Endothelial cell of umbilical vein (primary cell): ENCODE measurements at regions not wholly inside any gene's neighbourhood (a gene's known extent, or its start where the extent isn't known, plus 50 kb on each side); places are given as distances from the start of the nearest gene placed in this dataset.

Experiments
- BruUV-seq: library from RNA; stranded (reverse); fragments of 400-500 nt; replicated peaks from 2 replicates; lab custom pipeline; 2021; lab: Mats Ljungman, UMichigan
- CTCF ChIA-PET: fragments of 300-600, 350-600 bp; sonication (Branson Sonifier 250); formaldehyde crosslinking; loops from one replicate; lab custom pipeline; 2021; ENCODE audit warnings: antibody characterized with exemption, inconsistent platforms; lab: Charles Lee
- POLR2A ChIA-PET: fragments of 300-600, 350-600 bp; sonication (Branson Sonifier 250); formaldehyde crosslinking; loops from one replicate; lab custom pipeline; 2021; ENCODE audit warnings: antibody characterized with exemption, inconsistent platforms; lab: Charles Lee
- DNase-seq: peaks from one replicate; pipeline ENCODE4 v3.0.0-alpha.2; 2011; ENCODE audit warnings: low read depth, low spot score
- FAIRE-seq: peaks from 2 replicates; lab custom pipeline; 2011; peaks lifted over from hg19 to GRCh38; lab: Jason Lieb, UNC
- H2AFZ ChIP-seq: 2 replicates; pipeline ENCODE4 v1.6.0; 2012; ENCODE audit warnings: low read depth, low read length, control low read depth, inconsistent platforms
- H3K27ac ChIP-seq: 2 replicates; pipeline ENCODE4 v1.5.1; 2011; ENCODE audit warnings: low read depth, mild to moderate bottlenecking, control low read depth, low read length, moderate library complexity; ENCODE audit not compliant: insufficient read depth
- H3K27me3 ChIP-seq, 2 experiments: 2 replicates each; pipeline versions ENCODE4 v1.6.0 to v1.6.1; 2011; ENCODE audit warnings: low read length in 2 of 2, mixed read lengths in 1 of 2; ENCODE audit not compliant: control insufficient read depth in 2 of 2, insufficient read depth in 2 of 2
- H3K36me3 ChIP-seq, 2 experiments: 2 replicates in 1 of 2; 3 replicates in 1 of 2; pipeline ENCODE4 v1.5.1; 2011; ENCODE audit warnings: low read length in 2 of 2, mild to moderate bottlenecking in 1 of 2, moderate library complexity in 1 of 2; ENCODE audit not compliant: control insufficient read depth in 2 of 2, insufficient read depth in 2 of 2; ENCODE audit errors: extremely low read depth in 1 of 2
- H3K4me1 ChIP-seq: 3 replicates; pipeline ENCODE4 v1.5.1; 2011; ENCODE audit warnings: mild to moderate bottlenecking, low read length; ENCODE audit not compliant: control insufficient read depth, insufficient read depth; ENCODE audit errors: extremely low read depth
- H3K4me2 ChIP-seq: 2 replicates; pipeline ENCODE4 v1.6.1; 2011; ENCODE audit warnings: low read length, control low read depth, mixed read lengths; ENCODE audit not compliant: insufficient read depth
- H3K4me3 ChIP-seq, 3 experiments: fragments of 200-600 bp in 1 of 3; sonication (generic), shearing (Covaris generic) in 1 of 3; replicated peaks in 1 of 3; 2 replicates each; pipeline ENCODE4 v1.5.1; 2011 to 2016; ENCODE audit warnings: control low read depth in 3 of 3, low read length in 3 of 3, mild to moderate bottlenecking in 2 of 3, inconsistent platforms in 1 of 3, low read depth in 1 of 3, moderate library complexity in 1 of 3; ENCODE audit not compliant: insufficient read depth in 1 of 3
- H3K79me2 ChIP-seq: 2 replicates; pipeline ENCODE4 v1.6.0; 2012; ENCODE audit warnings: low read length, inconsistent platforms; ENCODE audit not compliant: control insufficient read depth, insufficient read depth
- H3K9ac ChIP-seq: replicated peaks from 2 replicates; pipeline ENCODE3; 2011; ENCODE audit warnings: low read length, control low read depth; ENCODE audit not compliant: insufficient read depth; ENCODE audit errors: extremely low read depth
- H3K9me1 ChIP-seq: replicated peaks from 3 replicates; pipeline ENCODE4 v1.6.0; 2011; ENCODE audit warnings: mild to moderate bottlenecking, low read length; ENCODE audit not compliant: control insufficient read depth, insufficient read depth; ENCODE audit errors: extremely low read depth
- H3K9me3 ChIP-seq: replicated peaks from 2 replicates; pipeline ENCODE4 v1.5.1; 2012; ENCODE audit warnings: low read length, inconsistent platforms; ENCODE audit not compliant: control insufficient read depth, insufficient read depth
- H4K20me1 ChIP-seq: replicated peaks from 2 replicates; pipeline ENCODE3; 2011; ENCODE audit warnings: mild to moderate bottlenecking, low read length; ENCODE audit not compliant: control insufficient read depth, insufficient read depth; ENCODE audit errors: extremely low read depth
- CTCF ChIP-seq, 2 donors: IDR thresholded peaks; 1 replicate in 1 of 2; 2 replicates in 1 of 2; pipeline ENCODE4 v1.5.1; 2011; ENCODE audit warnings: low read length in 2 of 2, mild to moderate bottlenecking in 2 of 2, moderate library complexity in 2 of 2, control low read depth in 1 of 2, inconsistent platforms in 1 of 2, low read depth in 1 of 2; ENCODE audit not compliant: insufficient read depth in 1 of 2; ENCODE audit errors: extremely low read depth in 1 of 2
- EZH2 ChIP-seq: IDR thresholded peaks from 2 replicates; pipeline ENCODE4 v1.6.1; 2012; ENCODE audit warnings: borderline replicate concordance, low read depth, mild to moderate bottlenecking, moderate library complexity, low read length, inconsistent platforms; ENCODE audit not compliant: severe bottlenecking
- FOS ChIP-seq: IDR thresholded peaks from 2 replicates; pipeline ENCODE4 v1.6.1; 2011; ENCODE audit warnings: mild to moderate bottlenecking, low read length, moderate library complexity, borderline replicate concordance; ENCODE audit not compliant: insufficient read depth
- GATA2 ChIP-seq: IDR thresholded peaks from 2 replicates; pipeline ENCODE4 v1.7.0; 2011; ENCODE audit warnings: low read depth, mild to moderate bottlenecking, moderate library complexity, mixed read lengths, low read length; ENCODE audit not compliant: insufficient read length, insufficient read depth
- JUN ChIP-seq: IDR thresholded peaks from 2 replicates; pipeline ENCODE4 v1.6.1; 2011; ENCODE audit warnings: borderline replicate concordance, low read depth; ENCODE audit not compliant: insufficient read length, insufficient read depth
- MAX ChIP-seq: IDR thresholded peaks from 2 replicates; pipeline ENCODE4 v1.6.1; 2011; ENCODE audit not compliant: insufficient read depth, insufficient read length
- MYC ChIP-seq: IDR thresholded peaks from one replicate; pipeline ENCODE4 v1.6.1; 2011; ENCODE audit warnings: mild to moderate bottlenecking, low read depth, low read length
- POLR2A ChIP-seq: IDR thresholded peaks from 2 replicates; pipeline ENCODE4 v1.6.1; 2012; ENCODE audit warnings: low read depth, mild to moderate bottlenecking, control low read depth, low read length
- POLR2AphosphoS5 ChIP-seq: IDR thresholded peaks from 2 replicates; pipeline ENCODE4 v1.6.1; 2012; ENCODE audit warnings: low read depth, mild to moderate bottlenecking, control low read depth, low read length, moderate library complexity; ENCODE audit not compliant: insufficient read depth
- dilution Hi-C: fragments of 300-500 bp; cut with MboI; formaldehyde crosslinking; loops from one replicate; pipeline ENCODE4 v1.15.0; 2019; ENCODE audit warnings: low sequenced_read_pairs; ENCODE audit not compliant: extremely low pct_ligation_motif_present
- intact Hi-C: fragments of 100-400 bp; cut with micrococcal nuclease; formaldehyde crosslinking; loops from one replicate; pipeline ENCODE4 v1.10.0; 2022

- DNase-seq (no peak), FAIRE-seq (no peak)
These were observed 492.1 kb upstream of the MYT1L start for GRCh38 chr2:2823061-2823753.

More at GRCh38 chr2:2823061-2823753, 492.1 kb upstream of the MYT1L start:
- Histone ChIP-seq H2AFZ (no peak overlapping the region), H3K9me3 (peaks cover 5% of the 10 kb centered on the region), H3K79me2 (no peaks in the 10 kb centered on the region), H3K4me3 (no peak overlapping the region), H3K9me1 (no peaks in the 10 kb centered on the region), H3K9ac (no peak overlapping the region), H3K4me2 (no peak overlapping the region), H3K27me3 (no peaks in the 10 kb centered on the region), H3K27ac (no peak overlapping the region), H3K4me1 (no peaks in the 10 kb centered on the region), H3K36me3 (no peaks in the 10 kb centered on the region), H4K20me1 (no peaks in the 10 kb centered on the region)
- intact Hi-C loops, result no loop called here
- ChIA-PET POLR2A (no interaction called here), CTCF (no interaction called here)
- dilution Hi-C loops, result no loop called here
- BruUV-seq, result no TSS peak
- TF ChIP-seq CTCF (IDR thresholded peaks at IDR 0.05; ENCODE audit: extremely low read depth in 1 of 2, insufficient read depth in 1 of 2, low read depth in 1 of 2, low read length in 2 of 2) (no peak), POLR2A (no peak), FOS (no peak), MYC (no peak), JUN (no peak), MAX (no peak), GATA2 (no peak), EZH2 (no peak), POLR2AphosphoS5 (no peak)
